Activated naive CD4-positive, alpha-beta T cell treated with anti-CD3 and anti-CD28 coated beads, Interleukin-2, amount 50 U/mL, for 72 hours (primary cell): ENCODE measurements at regions not wholly inside any gene's neighbourhood (a gene's known extent, or its start where the extent isn't known, plus 50 kb on each side); places are given as distances from the start of the nearest gene placed in this dataset.

Experiments
- ATAC-seq, 2 donors: fragments of 150-1000 bp; cut with Tn5 transposase; 2 replicates each; pipeline ENCODE4 v1.10.0; 2021; ENCODE audit warnings: mild to moderate bottlenecking in 2 of 2, moderate library complexity in 2 of 2
- DNase-seq, 2 donors: peaks; one replicate each; pipeline ENCODE4 v3.0.0; 2021 to 2022; ENCODE audit warnings: low spot score in 2 of 2
- H3K27ac Mint-ChIP-seq, 2 donors: one replicate each; pipeline ENCODE4 v1.8.0; 2022; ENCODE audit warnings: mild to moderate bottlenecking in 2 of 2, mixed read lengths in 2 of 2
- H3K36me3 Mint-ChIP-seq, 2 donors: one replicate each; pipeline ENCODE4 v1.8.0; 2022; ENCODE audit warnings: mixed read lengths in 2 of 2
- H3K9me3 Mint-ChIP-seq, 2 donors: one replicate each; pipeline ENCODE4 v1.8.0; 2022; ENCODE audit warnings: mixed read lengths in 2 of 2

DNA sequence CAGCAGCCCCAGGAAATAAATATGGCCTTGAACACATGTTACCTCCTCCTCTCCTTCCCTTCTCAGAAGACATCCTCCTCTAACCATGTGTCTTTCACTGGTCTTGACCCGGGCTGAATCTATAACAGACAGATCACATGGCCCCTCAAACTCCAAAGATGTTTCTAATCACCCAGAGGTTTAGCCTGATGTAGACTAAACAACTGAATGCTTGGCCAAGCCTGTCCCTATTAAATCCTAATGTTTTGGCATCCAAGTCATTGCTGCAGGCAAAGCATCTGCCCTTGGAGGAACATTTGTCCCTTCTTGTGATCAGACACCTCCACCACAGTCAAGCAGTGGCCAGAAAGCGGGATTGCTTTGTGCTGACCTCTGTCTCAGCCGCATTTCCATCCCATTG, 65.5 kb downstream of the ANKRD60 start:
- no peak overlapping the region for H3K27ac Mint-ChIP-seq
- DNase-seq (no peak), ATAC-seq (no peak)
- H3K36me3 Mint-ChIP-seq, result no peaks in the 10 kb centered on the region
- H3K9me3 Mint-ChIP-seq, result no peaks in the 10 kb centered on the region

DNA sequence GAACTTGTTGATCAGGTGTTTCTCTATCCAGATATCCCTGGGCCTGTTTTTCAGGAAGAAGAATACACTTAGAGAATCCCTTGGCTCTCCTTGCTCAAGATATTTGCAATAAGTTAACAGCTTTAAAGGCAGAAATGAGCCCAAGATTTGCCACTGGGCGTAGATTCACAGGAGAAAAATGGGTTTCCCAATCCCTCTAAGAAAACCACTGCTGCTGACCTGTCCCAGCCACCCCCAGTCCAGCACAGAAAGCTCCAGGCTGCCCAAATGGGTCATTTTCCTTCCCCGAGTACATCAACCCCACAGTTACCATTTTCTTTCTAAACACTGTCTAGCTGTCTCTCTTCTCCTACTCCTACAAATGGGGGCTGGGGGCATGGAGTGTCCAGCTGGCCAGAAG, 67.3 kb downstream of the ANKRD60 start:
- no peak for DNase-seq
- Mint-ChIP-seq H3K36me3 (no peaks in the 10 kb centered on the region), H3K9me3 (no peaks in the 10 kb centered on the region), H3K27ac (no peak overlapping the region)
- ATAC-seq, result no peak

GRCh38 chr20:58160451-58161061, 67.9 kb downstream of the ANKRD60 start:
- Mint-ChIP-seq H3K9me3 (no peaks in the 10 kb centered on the region), H3K27ac (no peak overlapping the region), H3K36me3 (no peaks in the 10 kb centered on the region)
- no peak for ATAC-seq
- no peak for DNase-seq

- H3K9me3 Mint-ChIP-seq, result no peaks in the 10 kb centered on the region
- no peak overlapping the region for H3K27ac Mint-ChIP-seq
- no peaks in the 10 kb centered on the region for H3K36me3 Mint-ChIP-seq
- ATAC-seq (no peak), DNase-seq (no peak)
These were observed 73.1 kb downstream of the ANKRD60 start for GRCh38 chr20:58155148-58155925.

DNA sequence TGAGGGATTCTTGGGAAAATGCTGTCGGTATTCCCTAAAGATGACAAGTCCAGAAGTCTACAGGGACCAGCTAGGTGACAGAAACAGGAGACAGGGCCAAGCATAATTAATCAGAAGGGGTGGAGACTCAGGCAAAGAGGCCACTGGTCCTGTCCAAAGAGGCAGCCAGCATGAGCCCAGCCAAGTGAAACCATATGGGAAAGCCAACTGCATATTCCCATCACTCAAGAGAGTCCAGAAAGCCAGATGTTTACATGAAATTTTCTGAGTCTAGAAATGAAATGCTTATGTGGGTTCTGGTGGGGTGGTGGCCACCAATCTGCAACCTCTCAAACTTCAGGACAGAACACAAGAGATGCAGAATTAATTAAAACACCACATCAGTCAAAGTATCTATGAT, 74.3 kb downstream of the ANKRD60 start:
- no peak for ATAC-seq
- no peak overlapping the region for H3K27ac Mint-ChIP-seq
- H3K9me3 Mint-ChIP-seq, result no peaks in the 10 kb centered on the region
- DNase-seq, result no peak
- no peaks in the 10 kb centered on the region for H3K36me3 Mint-ChIP-seq

- Mint-ChIP-seq H3K36me3 (no peaks in the 10 kb centered on the region), H3K9me3 (no peaks in the 10 kb centered on the region)
These were observed 75.3 kb downstream of the ANKRD60 start for GRCh38 chr20:58153121-58153520.

DNA sequence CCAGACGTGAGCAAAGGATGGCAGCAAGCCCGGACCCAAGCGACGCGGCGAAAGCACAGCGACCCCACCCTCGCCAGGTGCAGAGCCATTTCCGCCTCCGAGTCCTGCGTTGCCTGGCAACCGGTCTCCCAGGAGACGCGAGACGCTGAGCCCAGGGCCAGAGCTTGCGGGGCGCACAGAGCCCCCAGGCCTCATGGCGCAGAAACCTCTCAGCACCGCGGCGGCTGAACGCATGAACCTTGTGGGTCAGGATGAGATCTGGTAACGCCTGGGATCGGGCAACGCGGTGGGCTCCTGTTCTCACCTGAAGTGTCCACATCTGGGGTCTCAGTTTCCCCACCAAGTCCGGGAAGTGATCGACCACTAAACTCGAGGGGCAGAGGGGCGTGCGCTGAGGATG, 77.7 kb downstream of the ANKRD60 start:
- Mint-ChIP-seq H3K9me3 (no peaks in the 10 kb centered on the region), H3K27ac (no peak overlapping the region), H3K36me3 (no peaks in the 10 kb centered on the region)
- ATAC-seq (no peak), DNase-seq (no peak)

More at GRCh38 chr20:58153121-58153520, 75.3 kb downstream of the ANKRD60 start:
- no peak overlapping the region for H3K27ac Mint-ChIP-seq
- ATAC-seq, result no peak
- DNase-seq, result no peak

- no peak for DNase-seq
- H3K9me3 Mint-ChIP-seq, result no peaks in the 10 kb centered on the region
- ATAC-seq, result no peak
- no peaks in the 10 kb centered on the region for H3K36me3 Mint-ChIP-seq
- H3K27ac Mint-ChIP-seq, result no peak overlapping the region
These were observed 78.9 kb downstream of the ANKRD60 start for GRCh38 chr20:58149437-58150091.

DNA sequence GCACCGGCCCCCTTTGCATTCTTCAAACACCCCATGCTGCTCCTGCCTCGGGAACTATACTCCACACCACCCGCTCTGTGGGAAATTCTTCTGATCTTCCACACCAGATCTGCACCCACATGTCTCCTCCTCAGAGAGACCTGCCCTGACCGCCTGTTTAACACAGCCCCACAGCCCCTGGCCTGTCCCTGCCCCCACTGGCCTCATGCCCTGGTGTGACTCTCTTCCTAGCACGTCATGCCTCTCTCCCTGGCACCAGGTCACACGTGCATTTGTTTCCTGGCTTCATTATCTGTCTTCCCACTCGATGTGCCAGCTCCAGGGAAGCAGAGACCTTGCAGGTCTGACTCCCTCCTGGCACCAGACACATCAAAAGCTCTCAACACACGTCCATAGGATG, 79.6 kb downstream of the ANKRD60 start:
- DNase-seq, result no peak
- Mint-ChIP-seq H3K27ac (no peak overlapping the region), H3K36me3 (no peaks in the 10 kb centered on the region), H3K9me3 (no peaks in the 10 kb centered on the region)
- ATAC-seq, result no peak

- ATAC-seq (no peak), DNase-seq (no peak)
- no peaks in the 10 kb centered on the region for H3K36me3 Mint-ChIP-seq
- no peak overlapping the region for H3K27ac Mint-ChIP-seq
- no peaks in the 10 kb centered on the region for H3K9me3 Mint-ChIP-seq
These were observed 80.7 kb downstream of the ANKRD60 start for GRCh38 chr20:58147628-58148370.

GRCh38 chr20:58146746-58147140, 81.7 kb downstream of the ANKRD60 start:
- DNase-seq (peak in 1 of 2 donors; percentile 4), ATAC-seq (no peak)
- Mint-ChIP-seq H3K27ac (no peak overlapping the region), H3K9me3 (no peaks in the 10 kb centered on the region), H3K36me3 (no peaks in the 10 kb centered on the region)

DNA sequence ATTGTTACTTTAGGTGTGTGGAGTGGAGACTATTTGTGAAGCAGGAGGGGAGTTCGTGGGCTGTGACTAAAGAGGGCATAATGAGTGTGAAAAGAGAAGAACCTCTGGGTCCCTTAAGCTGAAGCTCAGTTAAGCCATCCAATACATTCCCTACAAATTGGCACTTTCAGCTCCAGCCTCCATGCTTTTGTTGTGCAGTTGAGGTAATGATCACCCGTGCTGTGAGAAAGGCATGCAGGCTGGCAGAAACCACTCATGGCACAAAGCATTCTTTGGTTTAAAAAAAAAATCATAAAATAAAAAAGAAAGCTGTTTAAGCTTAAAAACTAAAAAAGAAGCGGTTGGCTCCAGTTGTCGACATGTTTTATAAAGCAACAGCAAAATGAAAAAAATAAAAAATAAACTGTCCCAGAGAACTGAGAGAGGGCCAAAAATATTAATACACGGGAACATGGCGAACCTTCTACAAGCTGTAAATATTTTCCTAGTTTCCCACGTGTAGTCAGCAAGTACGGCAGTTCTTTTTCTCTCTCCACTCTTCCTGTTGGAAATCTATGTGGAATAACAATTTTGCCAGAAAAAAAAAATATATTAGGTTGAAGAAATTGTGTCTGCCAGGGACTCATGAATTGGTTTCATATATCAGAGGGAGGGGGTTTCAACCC, 82.2 kb downstream of the ANKRD60 start:
- Mint-ChIP-seq H3K9me3 (no peaks in the 10 kb centered on the region), H3K36me3 (no peaks in the 10 kb centered on the region), H3K27ac (no peak overlapping the region)
- DNase-seq (peak in 1 of 2 donors; percentile 4), ATAC-seq (no peak)

- Mint-ChIP-seq H3K27ac (no peak overlapping the region), H3K36me3 (no peaks in the 10 kb centered on the region), H3K9me3 (no peaks in the 10 kb centered on the region)
- no peak for ATAC-seq
- DNase-seq, result peak in 1 of 2 donors; percentile 42
These were observed 82.9 kb downstream of the ANKRD60 start for GRCh38 chr20:58145506-58146080.

- Mint-ChIP-seq H3K9me3 (no peaks in the 10 kb centered on the region), H3K36me3 (no peaks in the 10 kb centered on the region), H3K27ac (no peak overlapping the region)
- DNase-seq (no peak), ATAC-seq (no peak)
These were observed 84.4 kb downstream of the ANKRD60 start for GRCh38 chr20:58144096-58144495.

DNA sequence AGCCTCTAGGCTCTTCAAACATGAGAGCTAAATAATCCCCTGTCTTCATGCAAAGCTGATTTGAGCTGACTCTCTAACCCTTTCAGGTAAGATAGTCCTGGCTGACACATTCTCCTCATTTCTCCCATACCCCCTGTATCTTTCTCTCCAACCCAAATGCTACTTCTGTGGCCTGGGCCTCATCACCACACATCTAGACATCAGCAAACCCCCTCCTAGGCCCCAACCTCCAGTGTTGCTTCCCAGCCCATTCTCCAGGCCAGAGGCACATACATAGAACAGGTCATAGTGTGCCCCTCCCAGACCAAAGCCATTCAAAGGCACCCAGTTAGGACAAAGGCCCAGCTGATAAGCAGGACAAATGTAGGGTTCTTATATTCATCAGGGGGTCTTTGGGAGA, 84.9 kb downstream of the ANKRD60 start:
- H3K36me3 Mint-ChIP-seq, result no peaks in the 10 kb centered on the region
- no peaks in the 10 kb centered on the region for H3K9me3 Mint-ChIP-seq
- no peak for ATAC-seq
- H3K27ac Mint-ChIP-seq, result peak overlapping the region in 1 of 2 donors; percentile 6
- peak in 1 of 2 donors; percentile 6 for DNase-seq

- H3K27ac Mint-ChIP-seq, result no peak overlapping the region
- no peaks in the 10 kb centered on the region for H3K36me3 Mint-ChIP-seq
- ATAC-seq (no peak), DNase-seq (peak in 1 of 2 donors; percentile 33)
- no peaks in the 10 kb centered on the region for H3K9me3 Mint-ChIP-seq
These were observed 85.6 kb downstream of the ANKRD60 start for GRCh38 chr20:58142843-58143185.
